ENCODE measurements at regions not wholly inside any gene's neighbourhood (a gene's known extent, or its start where the extent isn't known, plus 50 kb on each side); places are given as distances from the start of the nearest gene placed in this dataset.

GRCh38 chr5:73306078-73306719 is 133.2 kb downstream of the TMEM174 start:
- no peaks in the 10 kb centered on the region for H3K36me3 ChIP-seq
- TF ChIP-seq POLR2A (IDR thresholded peaks at IDR 0.05), result no peak
- no peak for TF ChIP-seq CTCF (IDR thresholded peaks at IDR 0.05)

GRCh38 chr5:73305386-73305785 is 132.4 kb downstream of the TMEM174 start:
- H3K4me3 ChIP-seq, result no peak overlapping the region
- peaks cover 0 to 28% of the 10 kb centered on the region in 2 donors for H3K27me3 ChIP-seq
- no peaks in the 10 kb centered on the region for H3K9me3 ChIP-seq
- H3K36me3 ChIP-seq, result no peaks in the 10 kb centered on the region
- H3K27ac ChIP-seq, result no peak overlapping the region
- DNase-seq, result no peak
- no peak for TF ChIP-seq CTCF (IDR thresholded peaks at IDR 0.05)
- TF ChIP-seq POLR2A (IDR thresholded peaks at IDR 0.05), result no peak
- H3K4me1 ChIP-seq, result peaks cover 0 to 10% (median 0%) of the 10 kb centered on the region in 4 donors

More at GRCh38 chr5:73306078-73306719, 133.2 kb downstream of the TMEM174 start:
- Histone ChIP-seq H3K4me1 (peaks cover 0 to 10% (median 0%) of the 10 kb centered on the region in 4 donors), H3K4me3 (no peak overlapping the region), H3K9me3 (no peaks in the 10 kb centered on the region), H3K27me3 (peaks cover 0 to 21% of the 10 kb centered on the region in 2 donors), H3K27ac (no peak overlapping the region)
- no peak for DNase-seq

- Histone ChIP-seq H3K9me3 (no peaks in the 10 kb centered on the region), H3K36me3 (no peaks in the 10 kb centered on the region), H3K27ac (no peak overlapping the region), H3K4me3 (no peak overlapping the region), H3K27me3 (peaks cover 0 to 37% of the 10 kb centered on the region in 2 donors), H3K4me1 (peaks cover 0 to 14% (median 2%) of the 10 kb centered on the region in 4 donors)
- no peak for DNase-seq
- TF ChIP-seq CTCF (IDR thresholded peaks at IDR 0.05) (no peak), POLR2A (IDR thresholded peaks at IDR 0.05) (no peak)
Measured at GRCh38 chr5:73304381-73304780, 131.4 kb downstream of the TMEM174 start.

- no peak for TF ChIP-seq POLR2A (IDR thresholded peaks at IDR 0.05)
- peak in 3 of 6 experiments; percentile 34 to 43 (median 36) for TF ChIP-seq CTCF (IDR thresholded peaks at IDR 0.05)
- Histone ChIP-seq H3K9me3 (no peaks in the 10 kb centered on the region), H3K4me1 (peaks cover 0 to 24% (median 2%) of the 10 kb centered on the region in 4 donors), H3K36me3 (no peaks in the 10 kb centered on the region), H3K4me3 (peak overlapping the region in 2 of 4 donors; percentile 40 to 45), H3K27me3 (peaks cover 0 to 46% of the 10 kb centered on the region in 2 donors), H3K27ac (no peak overlapping the region)
- DNase-seq, result peak in 1 of 3 donors; percentile 71
Measured at GRCh38 chr5:73303148-73304079, 130.4 kb downstream of the TMEM174 start.

GRCh38 chr5:73302797-73303147 is 129.8 kb downstream of the TMEM174 start:
- TF ChIP-seq POLR2A (IDR thresholded peaks at IDR 0.05) (no peak), CTCF (IDR thresholded peaks at IDR 0.05) (no peak)
- no peaks in the 10 kb centered on the region for H3K9me3 ChIP-seq
- H3K27me3 ChIP-seq, result peaks cover 0 to 53% of the 10 kb centered on the region in 2 donors
- no peaks in the 10 kb centered on the region for H3K36me3 ChIP-seq
- DNase-seq, result no peak
- peaks cover 0 to 30% (median 2%) of the 10 kb centered on the region in 4 donors for H3K4me1 ChIP-seq
- no peak overlapping the region for H3K27ac ChIP-seq
- H3K4me3 ChIP-seq, result peak overlapping the region in 1 of 4 donors; percentile 45

All from Peyer's patch (tissue), 4 donors.